ENCODE measurements at regions not wholly inside any gene's neighbourhood (a gene's known extent, or its start where the extent isn't known, plus 50 kb on each side); places are given as distances from the start of the nearest gene placed in this dataset.

- no peak for FAIRE-seq
These were observed 1153.7 kb downstream of the SI start for GRCh38 chr3:163924600-163924999.

- peak; percentile 68 for FAIRE-seq
These were observed 1159.1 kb downstream of the SI start for GRCh38 chr3:163919154-163919553.

GRCh38 chr3:163916596-163917560, 1161.4 kb downstream of the SI start:
- FAIRE-seq = no peak

GRCh38 chr3:163915280-163915679, 1163.0 kb downstream of the SI start:
- no peak for FAIRE-seq

GRCh38 chr3:163914567-163914966, 1163.7 kb downstream of the SI start:
- FAIRE-seq = no peak

- no peak for FAIRE-seq
These were observed 1186.5 kb downstream of the SI start for GRCh38 chr3:163891771-163892170.

- FAIRE-seq = no peak
These were observed 1187.6 kb downstream of the SI start for GRCh38 chr3:163890661-163891060.

GRCh38 chr3:163879172-163879571, 1199.1 kb downstream of the SI start:
- FAIRE-seq = no peak

GRCh38 chr3:163878396-163878795, 1199.9 kb downstream of the SI start:
- no peak for FAIRE-seq

GRCh38 chr3:163877805-163878204, 1200.5 kb downstream of the SI start:
- no peak for FAIRE-seq

- no peak for FAIRE-seq
These were observed 1215.2 kb downstream of the SI start for GRCh38 chr3:163863146-163863545.

GRCh38 chr3:163852233-163852632, 1226.1 kb downstream of the SI start:
- no peak for FAIRE-seq

GRCh38 chr3:163838769-163839168, 1239.5 kb downstream of the SI start:
- FAIRE-seq = no peak

- no peak for FAIRE-seq
These were observed 1245.7 kb downstream of the SI start for GRCh38 chr3:163832547-163832946.

- no peak for FAIRE-seq
These were observed 1256.5 kb downstream of the SI start for GRCh38 chr3:163821841-163822240.

GRCh38 chr3:163817015-163817414, 1261.3 kb downstream of the SI start:
- FAIRE-seq = no peak

GRCh38 chr3:163813935-163814334, 1264.4 kb downstream of the SI start:
- FAIRE-seq = no peak

GRCh38 chr3:163812006-163812405, 1266.3 kb downstream of the SI start:
- no peak for FAIRE-seq

- FAIRE-seq = no peak
These were observed 1268.7 kb downstream of the SI start for GRCh38 chr3:163809540-163809993.

- FAIRE-seq = no peak
These were observed 1291.9 kb downstream of the SI start for GRCh38 chr3:163786416-163786815.

GRCh38 chr3:163785693-163786092, 1292.6 kb downstream of the SI start:
- FAIRE-seq = no peak

GRCh38 chr3:163779396-163780344, 1298.6 kb downstream of the SI start:
- no peak for FAIRE-seq

- no peak for FAIRE-seq
These were observed 1301.6 kb downstream of the SI start for GRCh38 chr3:163776743-163777142.

Measured in A204.1 (cell line).